H1 (cell line): ENCODE measurements at regions not wholly inside any gene's neighbourhood (a gene's known extent, or its start where the extent isn't known, plus 50 kb on each side); places are given as distances from the start of the nearest gene placed in this dataset.

Experiments
- CTCF ChIA-PET: fragments of 300-600 bp; sonication (Branson Sonifier 250); formaldehyde crosslinking; loops from one replicate; lab custom pipeline; 2021; ENCODE audit not compliant: partially characterized antibody; lab: Charles Lee
- POLR2A ChIA-PET: fragments of 300-600 bp; sonication (Branson Sonifier 250); formaldehyde crosslinking; loops from one replicate; lab custom pipeline; 2021; ENCODE audit warnings: inconsistent platforms; ENCODE audit not compliant: partially characterized antibody; lab: Charles Lee
- DNase-seq, 2 experiments: peaks; one replicate each; pipeline versions ENCODE4 v3.0.0 to v3.0.0-alpha.2; 2010 to 2022; ENCODE audit warnings: low spot score in 2 of 2, low read depth in 1 of 2, mixed read lengths in 1 of 2
- FAIRE-seq: peaks from 2 replicates; lab custom pipeline; 2011; peaks lifted over from hg19 to GRCh38; lab: Jason Lieb, UNC
- H2AFZ ChIP-seq: 2 replicates; pipeline ENCODE4 v1.8.1; 2012; ENCODE audit warnings: low read length, inconsistent platforms
- H2AK5ac ChIP-seq: 2 replicates; pipeline ENCODE4 v1.6.1; 2013; ENCODE audit warnings: low read depth, low read length
- H2BK120ac ChIP-seq: replicated peaks from 2 replicates; pipeline ENCODE3; 2013; ENCODE audit warnings: low read depth, low read length, inconsistent platforms
- H2BK12ac ChIP-seq: 2 replicates; pipeline ENCODE4 v1.6.1; 2013; ENCODE audit warnings: low read depth, low read length
- H2BK15ac ChIP-seq: 2 replicates; pipeline ENCODE4 v1.6.1; 2013; ENCODE audit warnings: low read length
- H2BK20ac ChIP-seq: 2 replicates; pipeline ENCODE4 v1.6.1; 2013; ENCODE audit warnings: low read length
- H2BK5ac ChIP-seq: 2 replicates; pipeline ENCODE4 v1.6.1; 2013; ENCODE audit warnings: low read depth, low read length
- H3K14ac ChIP-seq: 2 replicates; pipeline ENCODE4 v1.6.1; 2013; ENCODE audit warnings: inconsistent platforms; ENCODE audit not compliant: insufficient read length
- H3K18ac ChIP-seq: 2 replicates; pipeline ENCODE4 v1.6.1; 2013; ENCODE audit warnings: low read length; ENCODE audit errors: extremely low read depth
- H3K23ac ChIP-seq: 2 replicates; pipeline ENCODE4 v1.6.1; 2013; ENCODE audit warnings: inconsistent platforms; ENCODE audit not compliant: insufficient read length
- H3K23me2 ChIP-seq: 2 replicates; pipeline ENCODE4 v1.6.1; 2013; ENCODE audit warnings: low read depth, low read length
- H3K27ac ChIP-seq: 2 replicates; pipeline ENCODE4 v1.6.1; 2011; ENCODE audit warnings: low read depth, low read length, inconsistent platforms
- H3K27me3 ChIP-seq, 4 experiments: replicated peaks in 1 of 4; 1 replicate in 1 of 4; 2 replicates in 3 of 4; pipeline versions ENCODE4 v1.6.1 to v1.8.1; 2011 to 2013; ENCODE audit warnings: low read length in 3 of 4, mild to moderate bottlenecking in 3 of 4, inconsistent platforms in 2 of 4, mixed read lengths in 2 of 4, moderate library complexity in 1 of 4; ENCODE audit not compliant: control insufficient read depth in 3 of 4, insufficient read depth in 3 of 4; ENCODE audit errors: extremely low read depth in 1 of 4
- H3K36me3 ChIP-seq, 4 experiments: 2 replicates each; pipeline versions ENCODE4 v1.6.1 to v1.8.1; 2011 to 2013; ENCODE audit warnings: mild to moderate bottlenecking in 4 of 4, low read length in 3 of 4, moderate library complexity in 2 of 4, control low read depth in 1 of 4, inconsistent platforms in 1 of 4; ENCODE audit not compliant: insufficient read depth in 4 of 4, control insufficient read depth in 2 of 4
- H3K4ac ChIP-seq: replicated peaks from 2 replicates; pipeline ENCODE3; 2013; ENCODE audit warnings: low read length, low read depth, mixed read lengths, inconsistent platforms; ENCODE audit not compliant: insufficient read length
- H3K4me1 ChIP-seq, 4 experiments: replicated peaks in 1 of 4; 1 replicate in 1 of 4; 2 replicates in 3 of 4; pipeline versions ENCODE4 v1.6.1 to v1.8.1; 2011 to 2013; ENCODE audit warnings: low read length in 3 of 4, inconsistent platforms in 2 of 4, mixed read lengths in 1 of 4; ENCODE audit not compliant: insufficient read depth in 4 of 4, control insufficient read depth in 3 of 4
- H3K4me2 ChIP-seq, 2 experiments: 2 replicates each; pipeline versions ENCODE4 v1.6.1 to v1.8.1; 2011 to 2013; ENCODE audit warnings: low read depth in 2 of 2, low read length in 2 of 2, control low read depth in 1 of 2, inconsistent platforms in 1 of 2, mild to moderate bottlenecking in 1 of 2; ENCODE audit not compliant: insufficient read depth in 1 of 2
- H3K4me3 ChIP-seq, 4 experiments: fragments of 200-600, 300-600 bp in 1 of 4; sonication (generic), shearing (Covaris generic), sonication (Bioruptor Twin) in 1 of 4; 2 replicates each; pipeline versions ENCODE4 v1.5.1 to v1.8.1; 2011 to 2016; ENCODE audit warnings: low read length in 4 of 4, low read depth in 3 of 4, control low read depth in 2 of 4, inconsistent platforms in 2 of 4, mild to moderate bottlenecking in 2 of 4, mixed read lengths in 1 of 4, moderate library complexity in 1 of 4; ENCODE audit not compliant: insufficient read depth in 2 of 4; ENCODE audit errors: extremely low read depth in 1 of 4
- H3K56ac ChIP-seq: replicated peaks from 2 replicates; pipeline ENCODE3; 2013; ENCODE audit warnings: low read depth, mild to moderate bottlenecking, mixed read lengths, low read length, inconsistent platforms; ENCODE audit not compliant: insufficient read length
- H3K79me1 ChIP-seq: 2 replicates; pipeline ENCODE4 v1.6.1; 2013; ENCODE audit warnings: low read depth, low read length, control low read depth
- H3K79me2 ChIP-seq, 2 experiments: 2 replicates each; pipeline versions ENCODE4 v1.6.1 to v1.8.1; 2012 to 2013; ENCODE audit warnings: low read length in 2 of 2, mild to moderate bottlenecking in 2 of 2, inconsistent platforms in 1 of 2; ENCODE audit not compliant: insufficient read depth in 2 of 2, control insufficient read depth in 1 of 2
- H3K9ac ChIP-seq, 4 experiments: replicated peaks in 1 of 4; 1 replicate in 1 of 4; 2 replicates in 3 of 4; pipeline versions ENCODE4 v1.6.1 to v1.8.1; 2011 to 2013; ENCODE audit warnings: low read depth in 3 of 4, low read length in 3 of 4, control low read depth in 2 of 4, mild to moderate bottlenecking in 2 of 4, moderate library complexity in 2 of 4, inconsistent platforms in 1 of 4; ENCODE audit errors: extremely low read depth in 1 of 4
- H3K9me3 ChIP-seq, 2 experiments: 2 replicates each; pipeline versions ENCODE4 v1.6.1 to v1.8.1; 2012 to 2013; ENCODE audit warnings: mild to moderate bottlenecking in 2 of 2, moderate library complexity in 2 of 2, control low read depth in 1 of 2, inconsistent platforms in 1 of 2, low read depth in 1 of 2, low read length in 1 of 2, mixed read lengths in 1 of 2; ENCODE audit not compliant: insufficient read depth in 2 of 2
- H4K20me1 ChIP-seq, 2 experiments: replicated peaks in 1 of 2; 2 replicates each; pipeline versions ENCODE3 to v1.8.1; 2011 to 2013; ENCODE audit warnings: inconsistent platforms in 2 of 2, low read length in 2 of 2, mild to moderate bottlenecking in 1 of 2; ENCODE audit not compliant: insufficient read depth in 2 of 2, control insufficient read depth in 1 of 2
- H4K5ac ChIP-seq: 2 replicates; pipeline ENCODE4 v1.6.1; 2013; ENCODE audit warnings: low read length, low read depth, mixed read lengths, inconsistent platforms; ENCODE audit not compliant: insufficient read length
- H4K8ac ChIP-seq: 2 replicates; pipeline ENCODE4 v1.8.0; 2013; ENCODE audit warnings: mild to moderate bottlenecking, moderate library complexity, low read length, inconsistent platforms; ENCODE audit not compliant: insufficient read depth; ENCODE audit errors: extremely low read depth
- H4K91ac ChIP-seq: replicated peaks from 2 replicates; pipeline ENCODE3; 2013; ENCODE audit warnings: low read length, mixed read lengths, inconsistent platforms; ENCODE audit not compliant: insufficient read length
- ASH2L ChIP-seq: fragments of 200-600, 300-600 bp; sonication (generic); IDR thresholded peaks from one replicate; pipeline ENCODE4 v1.7.1; 2017; ENCODE audit warnings: low read length
- BCL11A ChIP-seq, 2 experiments: IDR thresholded peaks; one replicate each; pipeline ENCODE4 v1.6.1; 2011; ENCODE audit warnings: low read depth in 2 of 2, low read length in 2 of 2, mild to moderate bottlenecking in 2 of 2
- CBX8 ChIP-seq: fragments of 300-800, 300-1000 bp; sonication (generic); IDR thresholded peaks from 2 replicates; pipeline ENCODE4 v1.7.1; 2016; ENCODE audit warnings: low read depth, low read length, borderline replicate concordance
- CEBPB ChIP-seq: IDR thresholded peaks from 2 replicates; pipeline ENCODE4 v1.6.1; 2012; ENCODE audit warnings: low read depth, low read length
- CTBP2 ChIP-seq: IDR thresholded peaks from 2 replicates; pipeline ENCODE4 v1.7.0; 2011; ENCODE audit warnings: borderline replicate concordance, mild to moderate bottlenecking, moderate library complexity, mixed read lengths, low read length; ENCODE audit not compliant: insufficient read depth, insufficient read length
- EP300 ChIP-seq, 2 experiments: IDR thresholded peaks; 1 replicate in 1 of 2; 2 replicates in 1 of 2; pipeline ENCODE4 v1.6.1; 2011 to 2012; ENCODE audit warnings: low read depth in 2 of 2, low read length in 2 of 2, mild to moderate bottlenecking in 2 of 2, borderline replicate concordance in 1 of 2, inconsistent platforms in 1 of 2, moderate library complexity in 1 of 2
- GTF2F1 ChIP-seq: IDR thresholded peaks from 2 replicates; pipeline ENCODE4 v1.6.1; 2012; ENCODE audit warnings: low read depth, low read length, improper control_type of control experiment, borderline replicate concordance
- KDM1A ChIP-seq: fragments of 200-600, 300-600 bp; sonication (generic); IDR thresholded peaks from 2 replicates; pipeline ENCODE4 v1.7.1; 2016; ENCODE audit warnings: mild to moderate bottlenecking, low read length, borderline replicate concordance
- MAX ChIP-seq: IDR thresholded peaks from 2 replicates; pipeline ENCODE4 v1.6.1; 2012; ENCODE audit warnings: inconsistent platforms
- RFX5 ChIP-seq: IDR thresholded peaks from 2 replicates; pipeline ENCODE4 v1.6.1; 2011; ENCODE audit warnings: low read depth, low read length, improper control_type of control experiment, borderline replicate concordance
- SIN3A ChIP-seq, 2 experiments: IDR thresholded peaks in 1 of 2; conservative IDR thresholded peaks in 1 of 2; 2 replicates each; pipeline ENCODE4 v1.6.1; 2011 to 2012; ENCODE audit warnings: low read length in 2 of 2, improper control_type of control experiment in 1 of 2, low read depth in 1 of 2, mild to moderate bottlenecking in 1 of 2
- SUZ12 ChIP-seq: fragments of 200-600 bp; sonication (generic); IDR thresholded peaks from 2 replicates; pipeline ENCODE4 v1.6.1; 2012; ENCODE audit warnings: mild to moderate bottlenecking, inconsistent platforms, low read length, moderate library complexity, mixed read lengths
- USF2 ChIP-seq: IDR thresholded peaks from 2 replicates; pipeline ENCODE4 v1.6.1; 2011; ENCODE audit warnings: low read length, improper control_type of control experiment
- WGBS, 2 experiments: shearing (Covaris generic) in 1 of 2; methylation state at CpG; one replicate each; pipeline versions ENCODE4 v1.1.6 to v1.1.7; 2013 to 2015; ENCODE audit warnings: low lambda C conversion rate in 2 of 2, mixed read lengths in 2 of 2, inconsistent platforms in 1 of 2, low coverage in 1 of 2, missing lambda C conversion rate in 1 of 2; ENCODE audit not compliant: insufficient replicate concordance in 2 of 2, insufficient coverage in 1 of 2, insufficient read length in 1 of 2; ENCODE audit errors: extremely low coverage in 1 of 2, missing lambda C conversion rate in 1 of 2; 5-methylcytosine and 5-hydroxymethylcytosine counted together

- Histone ChIP-seq H3K23ac (no peak overlapping the region), H3K9ac (no peak overlapping the region), H4K91ac (no peak overlapping the region), H3K79me1 (no peaks in the 10 kb centered on the region), H4K5ac (no peak overlapping the region), H3K27ac (no peak overlapping the region), H3K4me3 (no peak overlapping the region), H3K36me3 (no peaks in the 10 kb centered on the region), H2BK20ac (no peak overlapping the region), H3K9me3 (no peaks in the 10 kb centered on the region), H3K23me2 (peaks cover 3% of the 10 kb centered on the region; the same call in 1 of the 2 replicates), H3K4me2 (no peak overlapping the region), H2BK5ac (no peak overlapping the region), H2AK5ac (no peak overlapping the region), H2BK15ac (no peak overlapping the region), H2AFZ (no peak overlapping the region), H4K20me1 (no peaks in the 10 kb centered on the region), H3K14ac (no peak overlapping the region), H2BK12ac (no peak overlapping the region), H4K8ac (no peak overlapping the region), H3K4ac (no peak overlapping the region), H3K27me3 (no peaks in the 10 kb centered on the region), H2BK120ac (no peak overlapping the region), H3K18ac (no peak overlapping the region), H3K56ac (no peak overlapping the region), H3K79me2 (no peaks in the 10 kb centered on the region), H3K4me1 (no peaks in the 10 kb centered on the region)
- DNase-seq = no peak
- POLR2A ChIA-PET = interaction anchor here (1.5 kb wide), 1 partner anchor 17 kb away, joined by 3 read pairs; no protein-coding TSS in a partner anchor
- 94% methylated on average over 3 of the region's 3 CpGs; no CpG with 5 or more reads in 1 of the 2 experiments for WGBS, 2 experiments
- FAIRE-seq = no peak
- CTCF ChIA-PET = no interaction called here
- TF ChIP-seq GTF2F1 (no peak), RFX5 (no peak), ASH2L (no peak), CEBPB (no peak), KDM1A (no peak), EP300 (IDR thresholded peaks at IDR 0.05; ENCODE audit: borderline replicate concordance in 1 of 2, low read depth in 2 of 2, low read length in 2 of 2) (no peak), USF2 (no peak), BCL11A (IDR thresholded peaks at IDR 0.05; ENCODE audit: low read depth in 2 of 2, low read length in 2 of 2) (no peak), SUZ12 (no peak), CTBP2 (no peak), MAX (no peak), CBX8 (no peak), SIN3A (conservative IDR thresholded peaks at IDR 0.05 in 1 of 2, IDR thresholded peaks at IDR 0.05 in 1 of 2; ENCODE audit: low read depth in 1 of 2, low read length in 2 of 2) (no peak)
Measured at GRCh38 chr2:128941751-128942150, 623.1 kb upstream of the HS6ST1 start.
